Lung (tissue), 11 donors: ENCODE measurements at regions not wholly inside any gene's neighbourhood (a gene's known extent, or its start where the extent isn't known, plus 50 kb on each side); places are given as distances from the start of the nearest gene placed in this dataset.

ENCODE experiments used
- ATAC-seq: fragments of 200-7000 bp; cut with Tn5 transposase; one replicate; pipeline ENCODE4 v1.9.1; 2020; ENCODE audit warnings: moderate number of reproducible peaks; ENCODE audit not compliant: insufficient read depth, low FRiP score
- DNase-seq, 3 donors: peaks; one replicate each; pipeline ENCODE4 v3.0.0-alpha.2; 2013 to 2017
- H3K27ac ChIP-seq, 2 donors: one replicate each; pipeline ENCODE4 v1.5.1; 2013; ENCODE audit warnings: mild to moderate bottlenecking in 2 of 2, moderate library complexity in 2 of 2, control low read depth in 1 of 2, inconsistent platforms in 1 of 2, low read depth in 1 of 2, low read length in 1 of 2
- H3K27me3 ChIP-seq, 3 donors: one replicate each; pipeline ENCODE4 v1.5.1; 2013; ENCODE audit warnings: low read length in 2 of 3; ENCODE audit not compliant: control insufficient read depth in 3 of 3, insufficient read depth in 3 of 3
- H3K36me3 ChIP-seq, 4 donors: one replicate each; pipeline ENCODE4 v1.5.1; 2013; ENCODE audit warnings: low read length in 4 of 4, mild to moderate bottlenecking in 1 of 4, moderate library complexity in 1 of 4; ENCODE audit not compliant: control insufficient read depth in 4 of 4, insufficient read depth in 4 of 4
- H3K4me1 ChIP-seq, 5 donors: one replicate each; pipeline ENCODE4 v1.5.1; 2013; ENCODE audit warnings: low read length in 5 of 5, mild to moderate bottlenecking in 2 of 5, moderate library complexity in 1 of 5; ENCODE audit not compliant: control insufficient read depth in 5 of 5, insufficient read depth in 5 of 5
- H3K4me3 ChIP-seq: one replicate; pipeline ENCODE4 v1.5.1; 2013; ENCODE audit warnings: mild to moderate bottlenecking, control low read depth, moderate library complexity
- H3K9ac ChIP-seq, 2 donors: one replicate each; pipeline ENCODE4 v1.5.1; 2013; ENCODE audit warnings: low read length in 2 of 2, control low read depth in 1 of 2; ENCODE audit not compliant: insufficient read depth in 1 of 2
- H3K9me3 ChIP-seq, 4 donors: one replicate each; pipeline ENCODE4 v1.5.1; 2013; ENCODE audit warnings: low read length in 3 of 4, mild to moderate bottlenecking in 1 of 4, moderate library complexity in 1 of 4; ENCODE audit not compliant: control insufficient read depth in 4 of 4, insufficient read depth in 3 of 4
- CTCF ChIP-seq: IDR thresholded peaks from 2 replicates; pipeline ENCODE4 v1.5.1; 2012; ENCODE audit warnings: mild to moderate bottlenecking; ENCODE audit errors: control extremely low read depth, extremely low read depth
- WGBS, 2 donors: extraction: QIAGEN DNeasy Blood & Tissue Kit; methylation state at CpG; one replicate each; pipeline ENCODE4 v1.1.7; 2013; 5-methylcytosine and 5-hydroxymethylcytosine counted together
- donor health status: control.
- donor health status: control.
- donor health status: Bipolar disorder and iron deficiency.
- donor health status: healthy.
- donor health status: DM: yes; HTN: yes; CAD: no.

GRCh38 chr2:57809230-57809629 lies 237.4 kb upstream of the VRK2 start:
- H3K9me3 ChIP-seq: no peaks in the 10 kb centered on the region
- H3K36me3 ChIP-seq: no peaks in the 10 kb centered on the region
- ATAC-seq (no peak), DNase-seq (no peak)
- no peaks in the 10 kb centered on the region for H3K4me1 ChIP-seq
- no peak overlapping the region for H3K27ac ChIP-seq
- H3K27me3 ChIP-seq: no peaks in the 10 kb centered on the region
- H3K9ac ChIP-seq: no peak overlapping the region
- H3K4me3 ChIP-seq: no peak overlapping the region
- no peak for TF ChIP-seq CTCF

GRCh38 chr2:57821088-57821487 lies 225.5 kb upstream of the VRK2 start:
- Histone ChIP-seq H3K9me3 (no peaks in the 10 kb centered on the region), H3K4me3 (no peak overlapping the region), H3K9ac (no peak overlapping the region), H3K27me3 (no peaks in the 10 kb centered on the region), H3K27ac (no peak overlapping the region), H3K4me1 (no peaks in the 10 kb centered on the region), H3K36me3 (no peaks in the 10 kb centered on the region)
- no peak for ATAC-seq
- WGBS, 2 donors: 81 to 86% methylated on average over 1 of the region's 1 CpG
- TF ChIP-seq CTCF: no peak
- DNase-seq: no peak

GRCh38 chr2:57828221-57828620 lies 218.4 kb upstream of the VRK2 start:
- no peak overlapping the region for H3K9ac ChIP-seq
- no peak for DNase-seq
- H3K27me3 ChIP-seq: no peaks in the 10 kb centered on the region
- peaks cover 0 to 9% (median 2%) of the 10 kb centered on the region in 4 donors for H3K9me3 ChIP-seq
- no peaks in the 10 kb centered on the region for H3K36me3 ChIP-seq
- no peak overlapping the region for H3K27ac ChIP-seq
- no peak for ATAC-seq
- 80 to 85% methylated on average over 4 of the region's 4 CpGs for WGBS, 2 donors
- H3K4me3 ChIP-seq: no peak overlapping the region
- TF ChIP-seq CTCF: no peak
- no peaks in the 10 kb centered on the region for H3K4me1 ChIP-seq

DNA sequence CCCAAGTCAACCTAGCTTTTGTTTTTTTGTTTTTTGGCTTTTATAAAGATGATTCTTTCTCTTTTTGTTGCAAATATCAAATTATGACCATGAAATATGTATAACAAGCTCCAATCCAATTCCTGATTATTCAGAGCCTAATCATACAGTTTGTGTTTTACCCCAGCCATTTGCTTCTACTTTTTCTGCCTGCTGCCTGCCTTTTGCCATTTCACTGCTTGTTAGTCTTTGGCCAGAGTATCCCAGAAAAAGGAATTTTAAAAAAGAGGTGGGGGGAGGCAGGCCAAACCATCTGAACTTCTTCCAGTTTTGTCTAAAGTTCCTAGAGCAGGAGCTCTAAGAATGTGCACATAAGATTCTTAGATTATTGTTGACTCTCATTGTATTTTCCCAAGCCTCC lies 211.9 kb upstream of the VRK2 start:
- H3K27me3 ChIP-seq: no peaks in the 10 kb centered on the region
- H3K36me3 ChIP-seq: no peaks in the 10 kb centered on the region
- H3K4me3 ChIP-seq: no peak overlapping the region
- DNase-seq (no peak), ATAC-seq (no peak)
- no peaks in the 10 kb centered on the region for H3K4me1 ChIP-seq
- TF ChIP-seq CTCF: no peak
- no peak overlapping the region for H3K9ac ChIP-seq
- H3K9me3 ChIP-seq: no peaks in the 10 kb centered on the region
- no peak overlapping the region for H3K27ac ChIP-seq
